Endodermal cell (in vitro differentiated cells): ENCODE measurements at regions not wholly inside any gene's neighbourhood (a gene's known extent, or its start where the extent isn't known, plus 50 kb on each side); places are given as distances from the start of the nearest gene placed in this dataset.

Experiments
- DNase-seq: peaks from one replicate; pipeline ENCODE4 v3.0.0-alpha.2; 2017
- H3K27ac ChIP-seq: 2 replicates; pipeline ENCODE4 v1.5.1; 2013; ENCODE audit warnings: mild to moderate bottlenecking, low read depth, low read length, moderate library complexity
- H3K27me3 ChIP-seq: 2 replicates; pipeline ENCODE4 v1.6.1; 2013; ENCODE audit warnings: mild to moderate bottlenecking, low read length, moderate library complexity; ENCODE audit not compliant: insufficient read depth, control insufficient read depth, poor library complexity, severe bottlenecking
- H3K36me3 ChIP-seq: 2 replicates; pipeline ENCODE4 v1.7.0; 2013; ENCODE audit warnings: mild to moderate bottlenecking, low read length, moderate library complexity; ENCODE audit not compliant: control insufficient read depth, insufficient read depth
- H3K4me1 ChIP-seq: one replicate; pipeline ENCODE4 v1.7.0; 2013; ENCODE audit warnings: low read length; ENCODE audit not compliant: control insufficient read depth, insufficient read depth
- H3K4me3 ChIP-seq: 2 replicates; pipeline ENCODE4 v1.5.1; 2013; ENCODE audit warnings: mild to moderate bottlenecking, low read length, moderate library complexity
- H3K9ac ChIP-seq: 2 replicates; pipeline ENCODE4 v1.6.1; 2013; ENCODE audit warnings: mild to moderate bottlenecking, low read length, moderate library complexity; ENCODE audit not compliant: poor library complexity, severe bottlenecking; ENCODE audit errors: extremely low read depth
- H3K9me3 ChIP-seq: 2 replicates; pipeline ENCODE4 v1.6.1; 2013; ENCODE audit warnings: mild to moderate bottlenecking, low read length, moderate library complexity; ENCODE audit not compliant: control insufficient read depth
- H3K27ac Mint-ChIP-seq: 2 replicates; pipeline ENCODE4 v1.8.0; 2020; ENCODE audit warnings: mixed read lengths
- H3K27me3 Mint-ChIP-seq: 2 replicates; pipeline ENCODE4 v1.8.0; 2021; ENCODE audit warnings: mild to moderate bottlenecking, mixed read lengths; ENCODE audit not compliant: insufficient read depth
- H3K36me3 Mint-ChIP-seq: 2 replicates; pipeline ENCODE4 v1.8.0; 2020; ENCODE audit warnings: low read depth, mixed read lengths
- H3K4me1 Mint-ChIP-seq: 2 replicates; pipeline ENCODE4 v1.8.0; 2020; ENCODE audit warnings: mixed read lengths
- H3K4me3 Mint-ChIP-seq: 2 replicates; pipeline ENCODE4 v1.8.0; 2020; ENCODE audit warnings: mild to moderate bottlenecking, moderate library complexity, mixed read lengths
- H3K9me3 Mint-ChIP-seq: 2 replicates; pipeline ENCODE4 v1.8.0; 2020; ENCODE audit warnings: mild to moderate bottlenecking, mixed read lengths
- CTCF ChIP-seq: fragments of 200-600 bp; sonication (generic); conservative IDR thresholded peaks from 2 replicates; pipeline ENCODE4 v1.5.0; 2021; ENCODE audit warnings: antibody characterized with exemption, mild to moderate bottlenecking
- WGBS, 2 experiments: methylation state at CpG; one replicate each; pipeline versions ENCODE4 v1.1.5 to v1.1.7; 2013; ENCODE audit warnings: missing lambda C conversion rate in 2 of 2, mixed read lengths in 1 of 2; ENCODE audit not compliant: insufficient coverage in 1 of 2, insufficient read length in 1 of 2; 5-methylcytosine and 5-hydroxymethylcytosine counted together

- no peaks in the 10 kb centered on the region for H3K36me3 ChIP-seq
- TF ChIP-seq CTCF, result no peak
- no peak for DNase-seq
- H3K27me3 ChIP-seq, result no peaks in the 10 kb centered on the region
- H3K4me1 ChIP-seq, result no peaks in the 10 kb centered on the region
- no peak overlapping the region for H3K27ac ChIP-seq
- H3K9me3 ChIP-seq, result peaks cover 24% of the 10 kb centered on the region
- no peaks in the 10 kb centered on the region for H3K27me3 Mint-ChIP-seq
- H3K4me1 Mint-ChIP-seq, result no peaks in the 10 kb centered on the region
- no peak overlapping the region for H3K4me3 Mint-ChIP-seq
- H3K4me3 ChIP-seq, result no peak overlapping the region
- H3K9me3 Mint-ChIP-seq, result peaks cover 17% of the 10 kb centered on the region
- WGBS, 2 experiments, result 54 to 70% methylated on average over 3 to 4 of the region's 4 CpGs
- no peaks in the 10 kb centered on the region for H3K36me3 Mint-ChIP-seq
- no peak overlapping the region for H3K27ac Mint-ChIP-seq
- H3K9ac ChIP-seq, result no peak overlapping the region
Measured at GRCh38 chr13:40292536-40292935, 373.9 kb downstream of the FOXO1 start.

GRCh38 chr13:40302351-40302750, 364.1 kb downstream of the FOXO1 start:
- Histone ChIP-seq H3K4me3 (peak overlapping the region; percentile 35), H3K9me3 (peaks cover 96% of the 10 kb centered on the region), H3K36me3 (no peaks in the 10 kb centered on the region), H3K27ac (no peak overlapping the region), H3K4me1 (no peaks in the 10 kb centered on the region), H3K9ac (no peak overlapping the region), H3K27me3 (no peaks in the 10 kb centered on the region)
- peaks cover 27% of the 10 kb centered on the region for H3K36me3 Mint-ChIP-seq
- H3K4me1 Mint-ChIP-seq, result no peaks in the 10 kb centered on the region
- H3K27ac Mint-ChIP-seq, result no peak overlapping the region
- no peak for TF ChIP-seq CTCF
- H3K27me3 Mint-ChIP-seq, result no peaks in the 10 kb centered on the region
- DNase-seq, result no peak
- no peak overlapping the region for H3K4me3 Mint-ChIP-seq
- peaks cover 82% of the 10 kb centered on the region for H3K9me3 Mint-ChIP-seq

- Mint-ChIP-seq H3K4me3 (no peak overlapping the region), H3K9me3 (peaks cover 89% of the 10 kb centered on the region), H3K27ac (no peak overlapping the region), H3K27me3 (no peaks in the 10 kb centered on the region), H3K36me3 (peaks cover 27% of the 10 kb centered on the region), H3K4me1 (peaks cover 3% of the 10 kb centered on the region)
- TF ChIP-seq CTCF, result no peak
- no peak for DNase-seq
- Histone ChIP-seq H3K4me1 (peaks cover 3% of the 10 kb centered on the region), H3K36me3 (no peaks in the 10 kb centered on the region), H3K27me3 (no peaks in the 10 kb centered on the region), H3K27ac (no peak overlapping the region), H3K9ac (no peak overlapping the region), H3K4me3 (peak overlapping the region; percentile 25), H3K9me3 (peaks cover 91% of the 10 kb centered on the region)
- 60 to 67% methylated on average over 3 of the region's 3 CpGs for WGBS, 2 experiments
Measured at GRCh38 chr13:40304391-40304790, 362.1 kb downstream of the FOXO1 start.
